Activated T-cell treated with anti-CD3 and anti-CD28 coated beads, Interleukin-2, amount 50 U/mL, for 24 hours (primary cell): ENCODE measurements at regions not wholly inside any gene's neighbourhood (a gene's known extent, or its start where the extent isn't known, plus 50 kb on each side); places are given as distances from the start of the nearest gene placed in this dataset.
"Not testable (repeated sequence)": the region's sequence is repeated elsewhere in the genome, so short reads cannot be mapped to it uniquely, and the experiment has no call there.

Experiments
- DNase-seq: peaks from one replicate; pipeline ENCODE4 v3.0.0-alpha.2; 2020
- H3K27ac Mint-ChIP-seq: 2 replicates; pipeline ENCODE4 v1.8.0; 2020; ENCODE audit warnings: mild to moderate bottlenecking, mixed read lengths
- H3K27me3 Mint-ChIP-seq: 2 replicates; pipeline ENCODE4 v1.8.0; 2020; ENCODE audit warnings: mixed read lengths
- H3K36me3 Mint-ChIP-seq: 2 replicates; pipeline ENCODE4 v1.8.0; 2020; ENCODE audit warnings: low read depth, mixed read lengths
- H3K4me1 Mint-ChIP-seq: 2 replicates; pipeline ENCODE4 v1.8.0; 2020; ENCODE audit warnings: low read depth, mixed read lengths
- H3K4me3 Mint-ChIP-seq: 2 replicates; pipeline ENCODE4 v1.8.0; 2020; ENCODE audit warnings: mild to moderate bottlenecking, moderate library complexity, mixed read lengths
- H3K9me3 Mint-ChIP-seq: 2 replicates; pipeline ENCODE4 v1.8.0; 2020; ENCODE audit warnings: mixed read lengths

GRCh38 chr2:14454202-14454601, 178.3 kb upstream of the LRATD1 start:
- DNase-seq, result no peak
- Mint-ChIP-seq H3K27ac (no peak overlapping the region), H3K36me3 (no peaks in the 10 kb centered on the region), H3K9me3 (peaks cover 15% of the 10 kb centered on the region), H3K27me3 (no peaks in the 10 kb centered on the region), H3K4me3 (no peak overlapping the region), H3K4me1 (no peaks in the 10 kb centered on the region)

DNA sequence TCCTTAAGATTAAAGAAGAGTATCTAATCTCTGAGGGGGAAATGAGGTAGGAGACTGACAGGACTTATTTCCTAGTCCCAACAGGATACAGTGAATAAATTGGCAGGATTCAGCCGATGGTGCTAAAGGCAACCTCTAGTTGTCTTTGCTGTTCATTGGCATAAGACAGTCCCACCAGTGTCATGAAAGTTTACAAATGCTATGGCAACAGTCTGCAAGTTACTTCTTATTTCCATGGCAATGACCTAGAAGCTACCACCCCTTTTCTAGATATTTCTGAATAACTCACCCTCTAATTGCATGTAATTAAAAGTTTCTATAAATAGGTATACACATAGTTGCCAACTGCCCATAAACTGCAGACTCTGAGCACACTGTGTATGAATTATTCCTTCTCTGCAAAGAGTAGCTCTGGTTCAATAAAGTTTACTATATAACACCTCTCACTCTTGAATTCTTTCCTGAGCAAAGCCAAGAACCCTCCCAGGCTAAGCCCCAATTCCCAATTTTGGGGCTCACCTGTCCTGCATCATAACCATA, 172.7 kb upstream of the LRATD1 start:
- Mint-ChIP-seq H3K9me3 (peaks cover 3% of the 10 kb centered on the region), H3K4me1 (no peaks in the 10 kb centered on the region), H3K27me3 (no peaks in the 10 kb centered on the region), H3K4me3 (no peak overlapping the region), H3K36me3 (no peaks in the 10 kb centered on the region), H3K27ac (no peak overlapping the region)
- no peak for DNase-seq

DNA sequence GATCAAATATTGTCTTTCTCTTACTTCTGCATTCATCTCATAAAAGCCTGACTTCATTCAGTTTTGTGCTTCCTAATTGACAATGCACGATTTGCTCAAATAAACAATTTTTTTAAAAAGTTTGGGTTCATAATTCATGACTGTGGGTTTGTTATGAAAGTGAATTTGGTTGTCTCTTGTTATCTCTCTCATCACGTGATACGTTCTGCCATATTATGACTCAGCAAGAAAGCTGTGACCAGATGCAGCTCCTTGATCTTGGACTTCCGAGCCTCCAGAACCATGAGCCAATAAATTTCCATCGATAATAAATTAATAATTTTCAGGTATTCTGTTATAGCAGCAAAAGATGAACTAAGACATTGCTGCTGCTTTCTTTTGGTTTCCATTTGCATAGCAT, 156.5 kb upstream of the LRATD1 start:
- H3K27me3 Mint-ChIP-seq, result no peaks in the 10 kb centered on the region

DNA sequence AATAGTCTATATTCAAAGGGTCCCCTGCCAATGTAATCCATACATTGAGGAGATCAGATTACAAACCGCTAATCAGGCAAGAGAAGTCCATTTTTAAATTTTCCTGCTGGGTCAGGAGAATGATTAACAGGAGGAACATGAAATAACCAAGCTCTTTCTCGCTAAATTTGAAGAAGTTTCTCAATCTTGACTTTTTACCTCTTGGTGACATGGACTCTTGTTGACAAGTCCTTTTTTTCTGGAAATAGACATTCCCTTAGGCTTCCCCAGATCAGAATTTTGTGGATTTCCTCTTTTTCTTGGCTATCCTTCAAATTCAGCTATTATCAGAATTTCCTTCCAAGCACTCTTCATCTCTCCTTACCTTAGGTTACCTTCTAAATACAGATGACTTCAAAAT, 153.0 kb upstream of the LRATD1 start:
- Mint-ChIP-seq H3K9me3 (peaks cover 6% of the 10 kb centered on the region), H3K4me3 (no peak overlapping the region), H3K27ac (no peak overlapping the region), H3K4me1 (no peaks in the 10 kb centered on the region), H3K36me3 (no peaks in the 10 kb centered on the region), H3K27me3 (no peaks in the 10 kb centered on the region)
- DNase-seq, result no peak

More for the DNA sequence above, 156.5 kb upstream of the LRATD1 start:
- no peaks in the 10 kb centered on the region for H3K9me3 Mint-ChIP-seq
- no peak overlapping the region for H3K27ac Mint-ChIP-seq
- no peaks in the 10 kb centered on the region for H3K36me3 Mint-ChIP-seq
- DNase-seq, result no peak
- H3K4me3 Mint-ChIP-seq, result no peak overlapping the region
- H3K4me1 Mint-ChIP-seq, result no peaks in the 10 kb centered on the region

GRCh38 chr2:14480120-14480519, 152.4 kb upstream of the LRATD1 start:
- no peaks in the 10 kb centered on the region for H3K36me3 Mint-ChIP-seq
- H3K27me3 Mint-ChIP-seq, result no peaks in the 10 kb centered on the region
- no peak overlapping the region for H3K27ac Mint-ChIP-seq
- no peak overlapping the region for H3K4me3 Mint-ChIP-seq
- H3K4me1 Mint-ChIP-seq, result no peaks in the 10 kb centered on the region
- DNase-seq, result no peak
- peaks cover 6% of the 10 kb centered on the region for H3K9me3 Mint-ChIP-seq

- DNase-seq, result no peak
- H3K36me3 Mint-ChIP-seq, result no peaks in the 10 kb centered on the region
- H3K4me1 Mint-ChIP-seq, result no peaks in the 10 kb centered on the region
- H3K27ac Mint-ChIP-seq, result no peak overlapping the region
- no peak overlapping the region for H3K4me3 Mint-ChIP-seq
- H3K9me3 Mint-ChIP-seq, result peaks cover 10% of the 10 kb centered on the region
- no peaks in the 10 kb centered on the region for H3K27me3 Mint-ChIP-seq
These were observed 151.6 kb upstream of the LRATD1 start for GRCh38 chr2:14480906-14481305.

- Mint-ChIP-seq H3K27me3 (no peaks in the 10 kb centered on the region), H3K9me3 (peaks cover 7% of the 10 kb centered on the region), H3K36me3 (no peaks in the 10 kb centered on the region), H3K27ac (no peak overlapping the region), H3K4me1 (no peaks in the 10 kb centered on the region), H3K4me3 (no peak overlapping the region)
- no peak for DNase-seq
These were observed 139.5 kb upstream of the LRATD1 start for GRCh38 chr2:14492920-14493503.

- Mint-ChIP-seq H3K9me3 (peaks cover 1% of the 10 kb centered on the region), H3K4me3 (no peak overlapping the region), H3K36me3 (no peaks in the 10 kb centered on the region), H3K4me1 (no peaks in the 10 kb centered on the region), H3K27me3 (no peaks in the 10 kb centered on the region), H3K27ac (no peak overlapping the region)
- no peak for DNase-seq
These were observed 137.8 kb upstream of the LRATD1 start for GRCh38 chr2:14494759-14495158.

- no peak overlapping the region for H3K27ac Mint-ChIP-seq
These were observed 131.5 kb upstream of the LRATD1 start for GRCh38 chr2:14501061-14501460.

GRCh38 chr2:14506955-14507354, 125.6 kb upstream of the LRATD1 start:
- not testable (repeated sequence) for H3K4me3 Mint-ChIP-seq, H3K9me3 Mint-ChIP-seq, H3K27ac Mint-ChIP-seq, DNase-seq, H3K27me3 Mint-ChIP-seq, H3K36me3 Mint-ChIP-seq, H3K4me1 Mint-ChIP-seq

More at GRCh38 chr2:14501061-14501460, 131.5 kb upstream of the LRATD1 start:
- Mint-ChIP-seq H3K4me1 (no peaks in the 10 kb centered on the region), H3K27me3 (no peaks in the 10 kb centered on the region), H3K4me3 (no peak overlapping the region), H3K9me3 (peaks cover 6% of the 10 kb centered on the region), H3K36me3 (no peaks in the 10 kb centered on the region)
- no peak for DNase-seq

DNA sequence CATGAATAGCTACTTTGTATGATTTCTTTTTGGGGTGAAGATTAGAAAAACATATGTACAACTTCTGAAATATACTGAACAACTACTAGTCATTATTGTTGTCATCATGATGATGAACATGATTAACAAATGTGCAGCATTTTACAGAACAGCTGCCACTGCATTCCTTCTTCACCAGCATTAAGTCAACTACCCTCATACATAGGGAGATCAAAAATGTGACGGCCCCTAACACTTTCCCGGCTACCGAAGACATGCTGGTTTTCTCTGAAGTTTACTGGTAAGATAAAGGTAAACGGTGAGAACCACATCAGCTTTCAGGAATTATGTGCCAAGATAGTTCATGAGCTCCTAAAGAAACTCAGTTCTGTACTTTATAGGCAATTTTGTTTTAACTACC, 121.0 kb upstream of the LRATD1 start:
- Mint-ChIP-seq H3K27ac (no peak overlapping the region), H3K36me3 (no peaks in the 10 kb centered on the region), H3K4me3 (no peak overlapping the region), H3K27me3 (no peaks in the 10 kb centered on the region), H3K4me1 (no peaks in the 10 kb centered on the region), H3K9me3 (peaks cover 2% of the 10 kb centered on the region)
- DNase-seq, result no peak

DNA sequence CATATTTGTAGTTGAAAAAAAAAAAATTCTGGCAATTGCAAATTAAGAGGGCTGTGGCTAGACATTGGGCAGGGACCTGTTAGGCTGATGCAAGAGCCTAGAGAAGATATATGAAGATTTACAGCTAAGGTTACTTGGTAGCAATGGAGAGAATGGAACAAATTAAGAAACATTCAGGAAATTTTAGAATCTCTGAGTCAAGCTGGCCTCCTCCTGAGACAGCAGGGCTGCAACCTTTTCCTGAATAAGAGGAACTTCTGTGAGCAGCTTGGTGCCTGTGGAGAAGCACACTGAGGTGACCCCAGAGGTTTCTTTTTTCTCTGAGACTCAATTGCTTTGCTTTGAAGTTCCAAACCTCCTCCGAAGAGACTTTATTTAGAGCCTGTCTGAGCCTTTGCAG, 118.6 kb upstream of the LRATD1 start:
- H3K4me3 Mint-ChIP-seq, result no peak overlapping the region
- no peak for DNase-seq
- no peaks in the 10 kb centered on the region for H3K36me3 Mint-ChIP-seq
- peaks cover 5% of the 10 kb centered on the region for H3K9me3 Mint-ChIP-seq
- no peak overlapping the region for H3K27ac Mint-ChIP-seq
- H3K27me3 Mint-ChIP-seq, result no peaks in the 10 kb centered on the region
- no peaks in the 10 kb centered on the region for H3K4me1 Mint-ChIP-seq

DNA sequence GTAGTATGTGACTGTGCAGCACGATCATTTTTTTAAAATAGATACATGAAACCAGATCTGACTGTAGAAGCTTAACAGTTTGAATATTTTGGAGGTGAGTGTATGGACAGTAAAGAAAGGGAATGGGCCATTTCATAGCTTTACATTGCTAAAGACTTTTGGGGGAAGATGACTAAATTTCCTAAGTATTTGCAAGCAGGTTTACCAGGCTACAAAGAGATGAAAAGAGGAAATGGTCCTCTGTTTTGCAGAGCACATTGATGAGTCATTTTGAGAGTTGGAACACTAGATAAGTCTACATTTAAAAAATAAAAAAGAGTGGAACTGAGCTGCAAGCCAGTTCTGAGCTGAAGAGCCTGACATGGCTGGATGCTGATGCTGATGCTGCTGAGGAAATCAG, 115.7 kb upstream of the LRATD1 start:
- DNase-seq, result no peak
- no peak overlapping the region for H3K4me3 Mint-ChIP-seq
- H3K9me3 Mint-ChIP-seq, result peaks cover 4% of the 10 kb centered on the region
- H3K4me1 Mint-ChIP-seq, result no peaks in the 10 kb centered on the region
- H3K27me3 Mint-ChIP-seq, result no peaks in the 10 kb centered on the region
- H3K27ac Mint-ChIP-seq, result no peak overlapping the region
- H3K36me3 Mint-ChIP-seq, result no peaks in the 10 kb centered on the region

- Mint-ChIP-seq H3K27ac (no peak overlapping the region), H3K9me3 (peaks cover 6% of the 10 kb centered on the region), H3K36me3 (no peaks in the 10 kb centered on the region), H3K4me3 (no peak overlapping the region), H3K4me1 (no peaks in the 10 kb centered on the region), H3K27me3 (no peaks in the 10 kb centered on the region)
- no peak for DNase-seq
These were observed 114.8 kb upstream of the LRATD1 start for GRCh38 chr2:14517731-14518130.

DNA sequence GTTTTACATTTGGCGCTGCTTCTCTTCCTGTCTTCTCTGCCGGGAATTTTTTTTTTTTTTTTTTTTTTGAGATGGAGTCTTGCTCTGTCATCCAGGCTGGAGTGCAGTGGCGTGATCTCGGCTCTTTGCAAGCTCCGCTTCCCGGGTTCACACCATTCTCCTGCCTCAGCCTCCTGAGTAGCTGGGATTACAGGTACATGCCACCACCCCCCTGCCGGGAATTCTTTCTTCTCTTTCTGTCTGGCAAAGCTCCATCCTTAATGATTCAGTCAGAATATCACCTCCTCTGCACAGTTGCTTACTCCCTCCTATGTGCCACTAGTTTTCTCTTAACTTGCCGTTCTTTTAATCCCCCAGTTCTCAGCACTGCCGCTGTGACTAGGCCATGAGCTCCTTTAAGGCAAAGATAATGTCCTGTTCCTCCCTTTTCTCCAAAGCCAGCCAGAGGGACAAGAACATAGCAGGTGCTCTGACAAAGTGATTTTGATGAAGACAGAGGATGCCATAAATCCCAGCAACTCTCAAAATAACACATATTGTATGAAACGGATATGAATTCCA, 112.1 kb upstream of the LRATD1 start:
- Mint-ChIP-seq H3K27me3 (no peaks in the 10 kb centered on the region), H3K9me3 (peaks cover 6% of the 10 kb centered on the region), H3K4me3 (no peak overlapping the region), H3K27ac (no peak overlapping the region), H3K4me1 (no peaks in the 10 kb centered on the region), H3K36me3 (no peaks in the 10 kb centered on the region)
- DNase-seq, result no peak
